ENCODE measurements at regions not wholly inside any gene's neighbourhood (a gene's known extent, or its start where the extent isn't known, plus 50 kb on each side); places are given as distances from the start of the nearest gene placed in this dataset.

- H3K4me2 ChIP-seq, result no peak overlapping the region
- H4K20me1 ChIP-seq (ENCODE audit: insufficient read depth), result no peaks in the 10 kb centered on the region
- H2AFZ ChIP-seq (ENCODE audit: low read depth), result no peak overlapping the region
- H3K9ac ChIP-seq, result no peak overlapping the region
- ChIA-PET POLR2A (no interaction called here), CTCF (interaction anchor here (0.5 to 2.5 kb wide), 23 partner anchors 9 to 406 kb away, joined by 3 to 10 read pairs (median 4); no protein-coding TSS in a partner anchor)
- TF ChIP-seq TAF1 (IDR thresholded peaks at IDR 0.05; ENCODE audit: borderline replicate concordance, low read depth, low read length) (no peak), ELF1 (IDR thresholded peaks at IDR 0.05) (no peak), FOXM1 (IDR thresholded peaks at IDR 0.05; ENCODE audit: low read depth) (no peak), YY1 (IDR thresholded peaks at IDR 0.05; ENCODE audit: low read depth) (no peak), ZBTB33 (IDR thresholded peaks at IDR 0.05; ENCODE audit: borderline replicate concordance, low read depth) (no peak), FOSL2 (IDR thresholded peaks at IDR 0.05; ENCODE audit: borderline replicate concordance, low read depth) (no peak), RFX5 (IDR thresholded peaks at IDR 0.05; ENCODE audit: low read length) (no peak), SMC3 (IDR thresholded peaks at IDR 0.05; ENCODE audit: low read depth, low read length) (peak; percentile 47), TCF12 (IDR thresholded peaks at IDR 0.05) (no peak), RAD21 (IDR thresholded peaks at IDR 0.05; ENCODE audit: low read length) (peak; percentile 61), CTCF (IDR thresholded peaks at IDR 0.05) (peak; percentile 49)
- 78% methylated on average over 5 of the region's 5 CpGs for WGBS (ENCODE audit: low lambda C conversion rate)
- H3K9me3 ChIP-seq, result peaks cover 7% of the 10 kb centered on the region
- H3K4me1 ChIP-seq (ENCODE audit: control insufficient read depth in 1 of 2, insufficient read depth in 2 of 2, low read depth in 1 of 2, low read length in 1 of 2), result peaks cover 0 to 3% of the 10 kb centered on the region in 2 experiments; a peak in 1 of 4 replicates
- H3K36me3 ChIP-seq (replicated peaks in 1 of 2; ENCODE audit: control insufficient read depth in 1 of 2, insufficient read depth in 2 of 2, low read length in 1 of 2), result no peaks in the 10 kb centered on the region
- no peaks in the 10 kb centered on the region for H3K79me2 ChIP-seq (ENCODE audit: insufficient read depth)
- H3K27me3 ChIP-seq (ENCODE audit: insufficient read depth), result no peaks in the 10 kb centered on the region
- H3K4me3 ChIP-seq (ENCODE audit: low read depth in 2 of 2, low read length in 1 of 2), result no peak overlapping the region
- no peak overlapping the region for H3K27ac ChIP-seq (ENCODE audit: low read depth in 2 of 2, low read length in 1 of 2)
- H3F3A ChIP-seq (replicated peaks; ENCODE audit: insufficient read depth), result no peaks in the 10 kb centered on the region
- H3K9me2 ChIP-seq, result no peaks in the 10 kb centered on the region
- peak; percentile 27 for DNase-seq
Observed at GRCh38 chr2:237165405-237166276, 80.0 kb downstream of the COPS8 start.

- H3F3A ChIP-seq (replicated peaks; ENCODE audit: insufficient read depth), result no peaks in the 10 kb centered on the region
Observed at GRCh38 chr2:237167038-237167437, 81.3 kb downstream of the COPS8 start.

More at GRCh38 chr2:237167038-237167437, 81.3 kb downstream of the COPS8 start:
- H3K4me2 ChIP-seq, result no peak overlapping the region
- ChIA-PET CTCF (interaction anchor here (1.6 to 2.5 kb wide), 4 partner anchors 10 to 308 kb away, joined by 5 to 10 read pairs (median 9); no protein-coding TSS in a partner anchor), POLR2A (no interaction called here)
- H3K9me2 ChIP-seq, result no peaks in the 10 kb centered on the region
- no peak overlapping the region for H3K9ac ChIP-seq
- TF ChIP-seq RXRA (IDR thresholded peaks at IDR 0.05; ENCODE audit: borderline replicate concordance, low read depth) (no peak), EZH2phosphoT487 (IDR thresholded peaks at IDR 0.05; ENCODE audit: borderline replicate concordance, low read depth) (no peak), RCOR1 (IDR thresholded peaks at IDR 0.05; ENCODE audit: low read length) (no peak), TEAD4 (IDR thresholded peaks at IDR 0.05; ENCODE audit: borderline replicate concordance, insufficient read depth) (no peak)
- no peak for DNase-seq
- H3K36me3 ChIP-seq (replicated peaks in 1 of 2; ENCODE audit: control insufficient read depth in 1 of 2, insufficient read depth in 2 of 2, low read length in 1 of 2), result no peaks in the 10 kb centered on the region
- H3K27ac ChIP-seq (ENCODE audit: low read depth in 2 of 2, low read length in 1 of 2), result no peak overlapping the region
- 100% methylated on average over 4 of the region's 4 CpGs for WGBS (ENCODE audit: low lambda C conversion rate)
- peaks cover 3 to 8% of the 10 kb centered on the region in 2 experiments; a peak in 3 of 4 replicates for H3K4me1 ChIP-seq (ENCODE audit: control insufficient read depth in 1 of 2, insufficient read depth in 2 of 2, low read depth in 1 of 2, low read length in 1 of 2)
- no peak overlapping the region for H2AFZ ChIP-seq (ENCODE audit: low read depth)
- H4K20me1 ChIP-seq (ENCODE audit: insufficient read depth), result no peaks in the 10 kb centered on the region
- no peaks in the 10 kb centered on the region for H3K79me2 ChIP-seq (ENCODE audit: insufficient read depth)
- H3K4me3 ChIP-seq (ENCODE audit: low read depth in 2 of 2, low read length in 1 of 2), result no peak overlapping the region
- H3K27me3 ChIP-seq (ENCODE audit: insufficient read depth), result no peaks in the 10 kb centered on the region
- H3K9me3 ChIP-seq, result peaks cover 7% of the 10 kb centered on the region
